Mesothelial cell of epicardium (in vitro differentiated cells): ENCODE measurements at regions not wholly inside any gene's neighbourhood (a gene's known extent, or its start where the extent isn't known, plus 50 kb on each side); places are given as distances from the start of the nearest gene placed in this dataset.
"Not testable (repeated sequence)": the region's sequence is repeated elsewhere in the genome, so short reads cannot be mapped to it uniquely, and the experiment has no call there.

Source experiments
- DNase-seq, 2 experiments: peaks; one replicate each; pipeline ENCODE4 v3.0.0; 2021; ENCODE audit warnings: low spot score in 2 of 2; ENCODE audit not compliant: unreplicated experiment in 2 of 2
- H3K27ac Mint-ChIP-seq: 2 replicates; pipeline ENCODE4 v1.8.0; 2021; ENCODE audit warnings: mixed read lengths
- H3K27me3 Mint-ChIP-seq: 2 replicates; pipeline ENCODE4 v1.8.0; 2021; ENCODE audit warnings: low read depth, mixed read lengths
- H3K36me3 Mint-ChIP-seq: 2 replicates; pipeline ENCODE4 v1.8.0; 2021; ENCODE audit warnings: mixed read lengths
- H3K4me1 Mint-ChIP-seq: 2 replicates; pipeline ENCODE4 v1.8.0; 2021; ENCODE audit warnings: mixed read lengths
- H3K4me3 Mint-ChIP-seq: 2 replicates; pipeline ENCODE4 v1.8.0; 2021; ENCODE audit warnings: mild to moderate bottlenecking, moderate library complexity, mixed read lengths
- H3K9me3 Mint-ChIP-seq: 2 replicates; pipeline ENCODE4 v1.8.0; 2021; ENCODE audit warnings: mixed read lengths
- TF ChIP-seq, protein P1 (sequence below): fragments of 200-600 bp; sonication (generic); IDR thresholded peaks from one replicate; pipeline ENCODE4 v1.5.0; 2021; ENCODE audit warnings: antibody characterized with exemption; ENCODE audit not compliant: unreplicated experiment

DNA sequence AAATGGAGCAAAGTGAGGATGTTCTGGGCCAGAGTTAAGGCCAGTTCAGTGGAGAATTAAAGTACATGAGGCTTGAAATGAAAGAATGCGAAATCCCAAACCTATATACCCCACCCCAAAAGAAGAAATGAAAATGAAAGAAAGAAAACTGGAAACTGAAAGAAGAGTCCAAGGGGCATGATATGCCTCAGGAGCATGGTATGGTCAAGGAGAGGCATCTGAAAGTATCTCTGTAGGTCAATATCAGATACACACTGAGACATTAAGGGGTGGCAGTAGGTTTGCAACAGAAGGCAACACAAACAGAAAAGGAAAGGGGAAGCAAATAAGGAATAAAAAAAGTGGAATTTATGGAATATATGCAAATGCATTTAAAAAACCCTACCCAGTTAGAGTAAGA, 166.5 kb downstream of the COG6 start:
- no peaks in the 10 kb centered on the region for H3K4me1 Mint-ChIP-seq
- no peaks in the 10 kb centered on the region for H3K36me3 Mint-ChIP-seq
- no peak overlapping the region for H3K4me3 Mint-ChIP-seq
- no peaks in the 10 kb centered on the region for H3K27me3 Mint-ChIP-seq
- no peak overlapping the region for H3K27ac Mint-ChIP-seq
- no peak for DNase-seq
- TF ChIP-seq, protein P1, sequence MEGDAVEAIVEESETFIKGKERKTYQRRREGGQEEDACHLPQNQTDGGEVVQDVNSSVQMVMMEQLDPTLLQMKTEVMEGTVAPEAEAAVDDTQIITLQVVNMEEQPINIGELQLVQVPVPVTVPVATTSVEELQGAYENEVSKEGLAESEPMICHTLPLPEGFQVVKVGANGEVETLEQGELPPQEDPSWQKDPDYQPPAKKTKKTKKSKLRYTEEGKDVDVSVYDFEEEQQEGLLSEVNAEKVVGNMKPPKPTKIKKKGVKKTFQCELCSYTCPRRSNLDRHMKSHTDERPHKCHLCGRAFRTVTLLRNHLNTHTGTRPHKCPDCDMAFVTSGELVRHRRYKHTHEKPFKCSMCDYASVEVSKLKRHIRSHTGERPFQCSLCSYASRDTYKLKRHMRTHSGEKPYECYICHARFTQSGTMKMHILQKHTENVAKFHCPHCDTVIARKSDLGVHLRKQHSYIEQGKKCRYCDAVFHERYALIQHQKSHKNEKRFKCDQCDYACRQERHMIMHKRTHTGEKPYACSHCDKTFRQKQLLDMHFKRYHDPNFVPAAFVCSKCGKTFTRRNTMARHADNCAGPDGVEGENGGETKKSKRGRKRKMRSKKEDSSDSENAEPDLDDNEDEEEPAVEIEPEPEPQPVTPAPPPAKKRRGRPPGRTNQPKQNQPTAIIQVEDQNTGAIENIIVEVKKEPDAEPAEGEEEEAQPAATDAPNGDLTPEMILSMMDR, result no peak
- no peaks in the 10 kb centered on the region for H3K9me3 Mint-ChIP-seq

DNA sequence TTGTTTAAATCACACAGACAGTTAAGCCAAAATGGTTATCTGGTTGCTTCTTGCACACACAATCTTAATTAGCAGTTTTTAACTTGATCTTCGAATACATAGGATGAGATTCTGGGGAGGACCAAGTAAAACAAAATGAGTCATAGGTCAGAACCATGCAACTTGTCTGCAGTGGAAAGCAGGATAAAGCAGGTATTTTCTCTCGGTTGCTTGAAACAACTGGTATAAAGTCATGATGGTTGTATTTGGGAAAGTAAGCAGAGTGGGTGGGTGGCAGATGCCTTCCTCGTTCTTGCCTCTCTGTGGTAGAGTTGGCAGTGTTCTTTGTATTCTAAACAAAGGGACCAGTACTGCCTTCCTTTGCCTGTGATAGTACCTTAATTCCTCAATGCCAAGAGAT, 167.0 kb downstream of the COG6 start:
- TF ChIP-seq, protein P1, result no peak

DNA sequence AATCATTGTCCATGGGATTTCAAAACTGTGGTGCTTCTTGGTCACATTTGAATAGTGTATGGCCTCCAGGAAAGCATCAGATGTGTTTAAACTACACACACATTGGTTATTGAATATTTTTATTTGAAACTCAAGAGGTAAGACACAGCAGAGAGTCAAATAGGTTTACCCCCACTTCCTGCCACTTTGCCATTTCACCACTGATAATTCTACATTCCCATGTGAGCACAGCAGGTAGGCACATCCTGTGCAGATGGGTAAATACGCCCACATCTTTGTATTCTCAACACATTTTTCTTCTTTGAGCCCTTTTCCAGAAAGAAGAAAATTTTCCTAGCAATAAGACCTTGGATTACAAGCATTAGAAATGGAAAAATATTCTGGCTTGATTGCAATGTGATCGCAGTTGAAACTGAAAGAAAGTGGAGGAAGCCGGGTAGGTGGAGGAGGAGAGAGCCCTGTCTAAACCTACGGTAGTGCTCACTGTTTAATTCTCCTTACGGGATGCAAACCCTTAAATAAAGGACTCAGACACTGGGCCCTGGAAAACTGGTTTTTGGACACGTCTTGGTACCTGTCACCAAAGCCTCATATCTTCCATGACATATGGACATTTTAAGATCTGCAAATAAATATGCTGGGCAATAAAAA, 167.7 kb downstream of the COG6 start:
- no peak for DNase-seq
- Mint-ChIP-seq H3K36me3 (no peaks in the 10 kb centered on the region), H3K27me3 (no peaks in the 10 kb centered on the region), H3K27ac (no peak overlapping the region), H3K4me3 (no peak overlapping the region), H3K4me1 (no peaks in the 10 kb centered on the region), H3K9me3 (peaks cover 2% of the 10 kb centered on the region)
- TF ChIP-seq, protein P1, result no peak

More for the DNA sequence above, 167.0 kb downstream of the COG6 start:
- DNase-seq, result no peak
- Mint-ChIP-seq H3K4me1 (no peaks in the 10 kb centered on the region), H3K36me3 (no peaks in the 10 kb centered on the region), H3K27ac (no peak overlapping the region), H3K9me3 (no peaks in the 10 kb centered on the region), H3K4me3 (no peak overlapping the region), H3K27me3 (no peaks in the 10 kb centered on the region)

DNA sequence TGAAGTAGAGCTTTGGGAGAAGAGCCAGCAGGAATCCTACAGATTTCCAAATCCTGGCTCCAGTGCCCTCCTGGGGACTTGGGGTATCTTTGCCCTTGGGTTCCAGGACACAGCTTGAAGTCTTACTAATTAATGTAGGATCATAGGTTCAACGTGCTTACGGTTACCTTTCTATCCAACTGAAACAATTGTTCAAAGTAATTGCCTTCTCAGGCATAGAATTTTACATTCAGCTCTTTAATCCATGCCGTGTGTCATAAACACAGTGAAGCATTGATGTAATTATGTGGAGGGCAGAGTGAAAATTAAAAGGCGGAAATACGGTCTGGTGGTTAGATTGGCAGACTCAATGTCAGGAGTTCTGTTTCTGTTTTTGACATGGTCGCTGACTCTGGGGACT, 170.4 kb downstream of the COG6 start:
- TF ChIP-seq, protein P1, result no peak

DNA sequence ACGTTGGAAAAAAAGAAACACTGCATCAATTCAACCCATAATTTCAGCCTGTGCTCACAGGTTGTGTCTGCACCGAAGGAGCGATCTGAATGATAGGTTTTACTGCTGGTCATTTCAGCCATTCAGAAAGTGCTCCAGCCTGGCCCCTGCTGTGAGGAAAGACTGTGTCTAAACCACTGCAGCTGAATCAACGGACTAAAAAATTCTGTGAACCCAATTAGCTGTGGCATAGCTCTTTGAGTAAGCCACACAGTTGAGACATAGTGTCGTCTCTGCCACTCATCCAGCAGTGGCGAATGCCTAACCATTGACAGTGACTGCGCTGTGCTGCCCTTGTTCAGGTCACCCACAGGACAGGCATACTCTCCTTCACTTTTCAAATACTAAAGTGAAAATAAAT, 179.8 kb downstream of the COG6 start:
- peaks cover 9% of the 10 kb centered on the region for H3K4me1 Mint-ChIP-seq
- H3K27me3 Mint-ChIP-seq, result no peaks in the 10 kb centered on the region
- H3K27ac Mint-ChIP-seq, result no peak overlapping the region
- no peak for DNase-seq
- TF ChIP-seq, protein P1, result no peak
- H3K9me3 Mint-ChIP-seq, result peaks cover 16% of the 10 kb centered on the region
- H3K36me3 Mint-ChIP-seq, result no peaks in the 10 kb centered on the region
- H3K4me3 Mint-ChIP-seq, result no peak overlapping the region

More for the DNA sequence above, 170.4 kb downstream of the COG6 start:
- no peaks in the 10 kb centered on the region for H3K4me1 Mint-ChIP-seq
- no peak overlapping the region for H3K4me3 Mint-ChIP-seq
- no peaks in the 10 kb centered on the region for H3K36me3 Mint-ChIP-seq
- no peak overlapping the region for H3K27ac Mint-ChIP-seq
- H3K9me3 Mint-ChIP-seq, result peaks cover 8% of the 10 kb centered on the region
- DNase-seq, result no peak
- no peaks in the 10 kb centered on the region for H3K27me3 Mint-ChIP-seq

DNA sequence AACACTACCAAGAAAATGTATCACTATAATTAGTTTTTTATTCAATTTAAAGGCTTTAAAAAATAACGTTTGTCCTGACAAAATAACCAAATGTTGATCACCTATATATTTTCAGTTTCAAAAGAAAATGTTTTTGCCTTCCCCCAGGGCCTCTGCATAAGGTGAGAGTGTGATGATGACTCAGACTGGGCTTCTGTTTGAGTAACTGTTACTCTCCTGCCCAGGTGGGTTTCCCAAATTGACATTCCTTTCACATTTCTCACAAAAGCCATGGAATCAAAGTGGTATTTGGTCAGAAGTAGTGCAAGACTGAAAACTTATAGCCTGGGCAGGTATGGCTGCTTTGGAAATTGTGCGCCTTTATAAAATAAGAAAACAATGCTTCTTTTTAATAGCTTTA, 180.6 kb downstream of the COG6 start:
- peaks cover 16% of the 10 kb centered on the region for H3K9me3 Mint-ChIP-seq
- H3K4me3 Mint-ChIP-seq, result no peak overlapping the region
- no peaks in the 10 kb centered on the region for H3K36me3 Mint-ChIP-seq
- H3K4me1 Mint-ChIP-seq, result peaks cover 9% of the 10 kb centered on the region
- TF ChIP-seq, protein P1, result no peak
- no peak overlapping the region for H3K27ac Mint-ChIP-seq
- DNase-seq, result no peak
- no peaks in the 10 kb centered on the region for H3K27me3 Mint-ChIP-seq

DNA sequence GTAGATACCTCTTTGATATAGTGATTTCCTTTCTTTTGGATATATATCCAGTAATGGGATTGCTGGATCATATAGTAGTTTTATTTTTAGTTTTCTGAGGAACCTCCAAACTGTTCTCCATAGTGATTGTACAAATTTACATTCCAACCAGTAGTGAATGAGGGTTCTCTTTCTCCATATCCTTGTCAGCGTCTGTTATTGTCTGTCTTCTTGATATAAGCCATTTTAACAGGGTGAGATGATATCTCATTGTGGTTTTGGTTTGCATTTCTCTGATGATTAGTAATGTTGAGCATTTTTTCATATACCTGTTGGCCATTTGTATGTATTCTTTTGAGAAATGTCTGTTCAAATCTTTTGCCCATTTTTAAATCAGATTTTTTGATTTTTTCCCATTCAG, 182.4 kb downstream of the COG6 start:
- H3K27me3 Mint-ChIP-seq, H3K36me3 Mint-ChIP-seq, DNase-seq, H3K4me3 Mint-ChIP-seq, H3K4me1 Mint-ChIP-seq, H3K27ac Mint-ChIP-seq: not testable (repeated sequence)
- H3K9me3 Mint-ChIP-seq, result peaks cover 16% of the 10 kb centered on the region
